ENCODE measurements at regions not wholly inside any gene's neighbourhood (a gene's known extent, or its start where the extent isn't known, plus 50 kb on each side); places are given as distances from the start of the nearest gene placed in this dataset.
"Not testable (repeated sequence)": the region's sequence is repeated elsewhere in the genome, so short reads cannot be mapped to it uniquely, and the experiment has no call there.

DNA sequence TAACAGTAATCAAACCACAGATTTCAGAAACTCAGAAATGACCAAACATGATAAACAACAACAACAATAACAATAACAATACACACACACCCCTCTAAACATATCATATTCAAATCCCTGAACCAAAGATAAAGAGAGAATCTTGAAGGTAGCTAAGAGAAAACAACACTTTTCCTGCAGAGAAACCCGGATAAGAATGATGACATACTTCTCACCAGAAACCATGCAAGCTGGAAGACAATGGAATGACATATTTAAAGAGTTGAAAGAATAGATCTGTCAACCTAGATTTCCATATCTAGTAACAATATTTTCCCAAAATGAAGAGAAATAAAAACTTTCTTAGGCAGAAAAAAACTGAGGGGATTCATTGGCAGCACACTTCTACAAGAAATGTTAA is 138.1 kb downstream of the LIG4 start:
- Mint-ChIP-seq H3K36me3 (ENCODE audit: low read depth) (no peaks in the 10 kb centered on the region), H3K9me3 (peaks cover 22% of the 10 kb centered on the region), H3K27ac (no peak overlapping the region), H3K4me1 (no peaks in the 10 kb centered on the region), H3K27me3 (ENCODE audit: low read depth) (no peaks in the 10 kb centered on the region), H3K4me3 (no peak overlapping the region)
- TF ChIP-seq, protein P1, sequence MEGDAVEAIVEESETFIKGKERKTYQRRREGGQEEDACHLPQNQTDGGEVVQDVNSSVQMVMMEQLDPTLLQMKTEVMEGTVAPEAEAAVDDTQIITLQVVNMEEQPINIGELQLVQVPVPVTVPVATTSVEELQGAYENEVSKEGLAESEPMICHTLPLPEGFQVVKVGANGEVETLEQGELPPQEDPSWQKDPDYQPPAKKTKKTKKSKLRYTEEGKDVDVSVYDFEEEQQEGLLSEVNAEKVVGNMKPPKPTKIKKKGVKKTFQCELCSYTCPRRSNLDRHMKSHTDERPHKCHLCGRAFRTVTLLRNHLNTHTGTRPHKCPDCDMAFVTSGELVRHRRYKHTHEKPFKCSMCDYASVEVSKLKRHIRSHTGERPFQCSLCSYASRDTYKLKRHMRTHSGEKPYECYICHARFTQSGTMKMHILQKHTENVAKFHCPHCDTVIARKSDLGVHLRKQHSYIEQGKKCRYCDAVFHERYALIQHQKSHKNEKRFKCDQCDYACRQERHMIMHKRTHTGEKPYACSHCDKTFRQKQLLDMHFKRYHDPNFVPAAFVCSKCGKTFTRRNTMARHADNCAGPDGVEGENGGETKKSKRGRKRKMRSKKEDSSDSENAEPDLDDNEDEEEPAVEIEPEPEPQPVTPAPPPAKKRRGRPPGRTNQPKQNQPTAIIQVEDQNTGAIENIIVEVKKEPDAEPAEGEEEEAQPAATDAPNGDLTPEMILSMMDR (IDR thresholded peaks at IDR 0.05; ENCODE audit: unreplicated experiment in 3 of 3) = no peak

DNA sequence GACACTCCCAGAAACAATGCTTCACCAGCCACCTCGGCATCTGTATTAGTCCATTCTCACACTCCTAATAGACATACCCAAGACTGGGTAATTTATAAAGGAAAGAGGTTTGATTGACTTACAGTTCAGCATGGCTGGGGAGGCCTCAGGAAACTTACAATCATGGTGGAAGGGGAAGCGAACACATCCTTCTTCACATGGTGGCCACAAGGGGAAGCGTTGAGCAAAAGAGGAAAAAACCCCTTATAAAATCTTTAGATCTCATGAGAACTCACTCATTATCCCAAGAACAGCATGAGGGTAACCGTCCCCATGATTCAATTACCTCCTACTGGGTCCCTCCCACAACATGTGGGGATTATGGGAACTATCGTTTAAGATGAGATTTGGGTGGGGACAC is 140.9 kb downstream of the LIG4 start:
- peaks cover 22% of the 10 kb centered on the region for H3K9me3 Mint-ChIP-seq
- not testable (repeated sequence) for H3K36me3 Mint-ChIP-seq (ENCODE audit: low read depth); H3K4me1 Mint-ChIP-seq; H3K4me3 Mint-ChIP-seq; H3K27me3 Mint-ChIP-seq (ENCODE audit: low read depth); H3K27ac Mint-ChIP-seq
- TF ChIP-seq, protein P1 (IDR thresholded peaks at IDR 0.05; ENCODE audit: unreplicated experiment in 3 of 3) = peak in 2 of 3 experiments; percentile 21 to 30

DNA sequence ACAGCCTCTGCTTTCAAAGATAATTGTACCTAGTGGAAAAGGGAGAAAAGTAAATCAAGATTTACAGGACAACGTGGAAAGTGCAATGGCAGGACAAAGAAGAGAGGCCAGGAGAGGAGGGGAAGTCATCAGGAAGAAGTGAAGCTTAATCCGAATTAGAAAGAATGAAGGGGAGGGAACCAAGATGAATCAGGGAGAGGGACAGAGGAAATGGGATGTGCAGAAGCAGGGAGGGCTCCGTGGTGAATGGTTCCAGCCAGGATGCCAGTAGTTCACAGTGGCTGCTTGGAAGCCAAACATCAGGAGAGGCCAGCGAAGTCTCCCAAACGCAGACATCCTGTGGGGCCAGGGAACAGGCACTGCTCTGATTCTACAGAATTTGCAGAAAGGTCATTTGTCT is 144.4 kb downstream of the LIG4 start:
- Mint-ChIP-seq H3K27me3 (ENCODE audit: low read depth) (no peaks in the 10 kb centered on the region), H3K27ac (no peak overlapping the region), H3K4me3 (no peak overlapping the region), H3K9me3 (peaks cover 13% of the 10 kb centered on the region), H3K36me3 (ENCODE audit: low read depth) (no peaks in the 10 kb centered on the region), H3K4me1 (no peaks in the 10 kb centered on the region)
- TF ChIP-seq, protein P1 (IDR thresholded peaks at IDR 0.05; ENCODE audit: unreplicated experiment in 3 of 3) = no peak

DNA sequence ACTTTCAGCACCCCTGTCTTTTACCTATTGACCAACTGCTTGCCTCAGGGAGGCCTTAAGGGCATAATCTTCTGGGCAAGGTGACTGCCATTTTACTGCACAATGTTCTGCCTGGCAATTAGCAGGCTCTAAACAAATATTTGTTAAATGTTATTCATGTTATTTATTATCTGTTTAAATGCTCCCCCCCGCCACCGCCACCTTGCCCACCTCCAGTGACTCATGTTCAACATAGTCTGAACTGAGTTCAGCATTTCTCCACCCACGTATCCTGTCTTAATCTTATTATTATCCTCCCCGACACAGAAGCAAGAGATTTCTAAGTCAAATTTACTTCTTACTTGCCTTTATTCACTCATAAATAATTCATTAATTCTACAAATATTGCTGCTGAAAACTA is 144.8 kb downstream of the LIG4 start:
- Mint-ChIP-seq H3K27me3 (ENCODE audit: low read depth) (no peaks in the 10 kb centered on the region), H3K27ac (no peak overlapping the region), H3K9me3 (peaks cover 10% of the 10 kb centered on the region), H3K36me3 (ENCODE audit: low read depth) (no peaks in the 10 kb centered on the region), H3K4me1 (no peaks in the 10 kb centered on the region), H3K4me3 (no peak overlapping the region)
- TF ChIP-seq, protein P1 (IDR thresholded peaks at IDR 0.05; ENCODE audit: unreplicated experiment in 3 of 3) = no peak

DNA sequence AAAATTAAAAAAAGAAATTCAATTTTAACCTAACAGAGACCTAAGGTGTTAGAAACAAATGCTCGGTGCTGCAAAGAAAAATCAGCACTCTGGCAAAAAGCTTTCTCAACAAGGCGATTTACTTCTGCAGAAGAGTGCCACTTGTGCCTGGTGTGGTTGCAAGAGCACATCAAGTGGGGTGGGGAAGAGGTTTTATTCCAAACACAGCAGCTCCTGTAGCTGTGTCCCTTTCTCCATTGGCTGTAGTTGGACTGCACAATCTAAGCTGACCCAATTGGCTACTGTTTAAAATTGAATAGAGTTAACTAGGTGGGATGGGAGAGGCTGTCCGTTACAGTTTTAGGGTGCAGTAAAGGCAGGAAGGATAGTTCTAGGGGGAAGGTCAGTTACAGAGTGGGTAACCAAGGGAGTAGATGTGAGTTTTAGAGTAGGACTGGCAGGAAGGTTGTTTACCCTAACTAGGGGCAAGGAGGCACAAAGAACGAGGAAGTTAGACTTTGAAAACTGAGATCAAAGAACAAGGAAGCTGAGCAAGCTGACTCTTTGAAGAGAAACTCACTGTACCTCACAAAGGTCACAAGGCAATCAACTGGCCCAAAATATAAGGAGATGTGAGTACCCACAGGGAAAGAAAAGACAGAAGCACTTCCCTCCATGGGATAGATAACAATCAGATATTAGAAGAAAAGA is 145.7 kb downstream of the LIG4 start:
- Mint-ChIP-seq H3K27ac (no peak overlapping the region), H3K9me3 (peaks cover 10% of the 10 kb centered on the region), H3K4me1 (no peaks in the 10 kb centered on the region), H3K4me3 (no peak overlapping the region), H3K27me3 (ENCODE audit: low read depth) (no peaks in the 10 kb centered on the region), H3K36me3 (ENCODE audit: low read depth) (no peaks in the 10 kb centered on the region)
- TF ChIP-seq, protein P1 (IDR thresholded peaks at IDR 0.05; ENCODE audit: unreplicated experiment in 3 of 3) = no peak

DNA sequence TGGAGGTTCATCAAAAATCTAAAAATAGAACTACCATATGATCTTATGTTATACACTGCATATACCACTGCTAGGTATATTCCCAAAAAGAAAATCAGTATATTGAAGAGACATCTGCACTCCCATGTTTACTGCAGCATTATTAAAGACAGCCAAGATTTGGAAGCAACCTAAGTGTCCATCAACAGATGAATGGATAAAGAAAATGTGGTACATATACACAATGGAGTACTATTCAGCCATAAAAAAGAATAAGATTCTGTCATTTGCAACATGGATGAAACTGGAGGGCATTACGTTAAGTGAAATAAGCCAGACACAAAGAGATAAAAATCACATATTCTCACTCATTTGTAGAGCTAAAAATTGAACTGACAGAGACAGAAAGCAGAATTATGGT is 151.0 kb downstream of the LIG4 start:
- not testable (repeated sequence) for H3K4me3 Mint-ChIP-seq; H3K27me3 Mint-ChIP-seq (ENCODE audit: low read depth); H3K27ac Mint-ChIP-seq; H3K4me1 Mint-ChIP-seq; H3K36me3 Mint-ChIP-seq (ENCODE audit: low read depth)
- H3K9me3 Mint-ChIP-seq = peaks cover 30% of the 10 kb centered on the region
